Right lobe of liver (tissue), 4 donors: ENCODE measurements at regions not wholly inside any gene's neighbourhood (a gene's known extent, or its start where the extent isn't known, plus 50 kb on each side); places are given as distances from the start of the nearest gene placed in this dataset.

Experiments
- POLR2A ChIP-seq: fragments of 450-650 bp; IDR thresholded peaks from one replicate; pipeline ENCODE4 v1.6.1; 2017; ENCODE audit warnings: antibody characterized with exemption, mild to moderate bottlenecking
- TF ChIP-seq, protein P1 (sequence below), 4 donors: fragments of 200-600 bp in 3 of 4; fragments of 450-650 bp in 1 of 4; IDR thresholded peaks; one replicate each; pipeline versions ENCODE4 v1.5.1 to v1.8.0; 2016 to 2022; ENCODE audit warnings: antibody characterized with exemption in 4 of 4, mild to moderate bottlenecking in 2 of 4
- donor health status: DM: no; HTN: no; CAD: no.
- donor health status: DM: no; HTN: no; CAD: no.
- donor health status: DM: no; HTN: yes; CAD: no.

DNA sequence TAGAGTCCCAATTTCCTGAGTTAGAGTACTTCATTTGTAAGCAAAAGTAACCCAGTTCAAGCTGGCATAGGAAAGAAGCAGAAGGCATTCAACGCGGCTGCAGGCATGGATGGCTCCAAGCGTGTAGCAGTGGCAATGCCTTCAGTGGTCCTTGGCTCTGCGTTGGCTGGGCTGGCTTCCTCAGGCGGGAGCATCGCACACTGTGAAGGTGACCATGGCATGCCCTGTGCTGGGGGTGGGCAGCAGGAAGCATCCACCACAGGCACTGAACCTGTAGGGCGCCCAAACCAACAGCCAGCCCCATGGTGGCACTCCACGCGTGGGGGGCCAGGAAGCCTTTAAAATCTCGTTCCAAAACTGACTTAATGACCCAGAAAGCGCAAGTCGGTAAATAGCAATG lies 53.6 kb upstream of the SPACA7 start:
- TF ChIP-seq, protein P1, sequence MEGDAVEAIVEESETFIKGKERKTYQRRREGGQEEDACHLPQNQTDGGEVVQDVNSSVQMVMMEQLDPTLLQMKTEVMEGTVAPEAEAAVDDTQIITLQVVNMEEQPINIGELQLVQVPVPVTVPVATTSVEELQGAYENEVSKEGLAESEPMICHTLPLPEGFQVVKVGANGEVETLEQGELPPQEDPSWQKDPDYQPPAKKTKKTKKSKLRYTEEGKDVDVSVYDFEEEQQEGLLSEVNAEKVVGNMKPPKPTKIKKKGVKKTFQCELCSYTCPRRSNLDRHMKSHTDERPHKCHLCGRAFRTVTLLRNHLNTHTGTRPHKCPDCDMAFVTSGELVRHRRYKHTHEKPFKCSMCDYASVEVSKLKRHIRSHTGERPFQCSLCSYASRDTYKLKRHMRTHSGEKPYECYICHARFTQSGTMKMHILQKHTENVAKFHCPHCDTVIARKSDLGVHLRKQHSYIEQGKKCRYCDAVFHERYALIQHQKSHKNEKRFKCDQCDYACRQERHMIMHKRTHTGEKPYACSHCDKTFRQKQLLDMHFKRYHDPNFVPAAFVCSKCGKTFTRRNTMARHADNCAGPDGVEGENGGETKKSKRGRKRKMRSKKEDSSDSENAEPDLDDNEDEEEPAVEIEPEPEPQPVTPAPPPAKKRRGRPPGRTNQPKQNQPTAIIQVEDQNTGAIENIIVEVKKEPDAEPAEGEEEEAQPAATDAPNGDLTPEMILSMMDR (IDR thresholded peaks at IDR 0.05) = no peak
- no peak for TF ChIP-seq POLR2A
